ENCODE measurements at regions not wholly inside any gene's neighbourhood (a gene's known extent, or its start where the extent isn't known, plus 50 kb on each side); places are given as distances from the start of the nearest gene placed in this dataset.

GRCh38 chr2:239577935-239578334, 177.1 kb upstream of the HDAC4 start:
- no peak for TF ChIP-seq EZH2 (IDR thresholded peaks at IDR 0.05; ENCODE audit: low read length)
- TF ChIP-seq CTCF (optimal IDR thresholded peaks at IDR 0.05 in 1 of 3, IDR thresholded peaks at IDR 0.05 in 1 of 3, conservative IDR thresholded peaks at IDR 0.05 in 1 of 3; ENCODE audit: extremely low read depth in 1 of 3, insufficient read depth in 2 of 3, low read length in 3 of 3), result no peak
- Histone ChIP-seq H3K9me3 (ENCODE audit: control insufficient read depth, low read depth, low read length) (no peaks in the 10 kb centered on the region), H3K4me1 (ENCODE audit: control insufficient read depth, extremely low read depth, insufficient read depth, low read length) (no peaks in the 10 kb centered on the region), H3K4me3 (ENCODE audit: control insufficient read depth in 2 of 3, extremely low read depth in 1 of 3, insufficient read depth in 2 of 3, low read depth in 1 of 3, low read length in 3 of 3) (no peak overlapping the region), H4K20me1 (ENCODE audit: control insufficient read depth, extremely low read depth, insufficient read depth, low read length) (no peaks in the 10 kb centered on the region), H3K9me1 (ENCODE audit: control insufficient read depth, extremely low read depth, insufficient read depth, low read length) (no peaks in the 10 kb centered on the region), H3K9ac (ENCODE audit: control insufficient read depth, extremely low read depth, insufficient read depth, low read length) (no peak overlapping the region), H3K79me2 (ENCODE audit: control insufficient read depth, insufficient read depth, low read length) (no peaks in the 10 kb centered on the region), H3K27ac (ENCODE audit: control insufficient read depth, insufficient read depth, low read length) (no peak overlapping the region), H3K36me3 (ENCODE audit: control insufficient read depth in 2 of 2, extremely low read depth in 1 of 2, insufficient read depth in 2 of 2, low read length in 2 of 2) (no peaks in the 10 kb centered on the region), H2AFZ (ENCODE audit: control insufficient read depth, low read length) (no peak overlapping the region), H3K27me3 (ENCODE audit: control insufficient read depth, extremely low read depth, insufficient read depth, low read length) (peaks cover 5% of the 10 kb centered on the region), H3K4me2 (ENCODE audit: control insufficient read depth, extremely low read depth, insufficient read depth, low read depth, low read length) (no peak overlapping the region)
- dilution Hi-C loops (cut with MboI; ENCODE audit: extremely low pct_ligation_motif_present, low sequenced_read_pairs), result no loop called here
- DNase-seq (ENCODE audit: low read depth, low spot score), result no peak
- no peak for FAIRE-seq

- Histone ChIP-seq H2AFZ (ENCODE audit: control insufficient read depth, low read length) (no peak overlapping the region), H3K27me3 (ENCODE audit: control insufficient read depth, extremely low read depth, insufficient read depth, low read length) (peaks cover 5% of the 10 kb centered on the region), H3K4me2 (ENCODE audit: control insufficient read depth, extremely low read depth, insufficient read depth, low read depth, low read length) (no peak overlapping the region), H3K4me1 (ENCODE audit: control insufficient read depth, extremely low read depth, insufficient read depth, low read length) (no peaks in the 10 kb centered on the region), H3K27ac (ENCODE audit: control insufficient read depth, insufficient read depth, low read length) (no peak overlapping the region), H3K36me3 (ENCODE audit: control insufficient read depth in 2 of 2, extremely low read depth in 1 of 2, insufficient read depth in 2 of 2, low read length in 2 of 2) (no peaks in the 10 kb centered on the region), H3K79me2 (ENCODE audit: control insufficient read depth, insufficient read depth, low read length) (no peaks in the 10 kb centered on the region), H3K4me3 (ENCODE audit: control insufficient read depth in 2 of 3, extremely low read depth in 1 of 3, insufficient read depth in 2 of 3, low read depth in 1 of 3, low read length in 3 of 3) (no peak overlapping the region), H3K9me1 (ENCODE audit: control insufficient read depth, extremely low read depth, insufficient read depth, low read length) (no peaks in the 10 kb centered on the region), H3K9ac (ENCODE audit: control insufficient read depth, extremely low read depth, insufficient read depth, low read length) (no peak overlapping the region), H4K20me1 (ENCODE audit: control insufficient read depth, extremely low read depth, insufficient read depth, low read length) (no peaks in the 10 kb centered on the region), H3K9me3 (ENCODE audit: control insufficient read depth, low read depth, low read length) (no peaks in the 10 kb centered on the region)
- FAIRE-seq (no peak), DNase-seq (ENCODE audit: low read depth, low spot score) (no peak)
- TF ChIP-seq EZH2 (IDR thresholded peaks at IDR 0.05; ENCODE audit: low read length), result no peak
- TF ChIP-seq CTCF (optimal IDR thresholded peaks at IDR 0.05 in 1 of 3, IDR thresholded peaks at IDR 0.05 in 1 of 3, conservative IDR thresholded peaks at IDR 0.05 in 1 of 3; ENCODE audit: extremely low read depth in 1 of 3, insufficient read depth in 2 of 3, low read length in 3 of 3), result no peak
- dilution Hi-C loops (cut with MboI; ENCODE audit: extremely low pct_ligation_motif_present, low sequenced_read_pairs), result no loop called here
These were observed 176.2 kb upstream of the HDAC4 start for GRCh38 chr2:239576784-239577685.

All from keratinocyte (primary cell).